ENCODE measurements at regions not wholly inside any gene's neighbourhood (a gene's known extent, or its start where the extent isn't known, plus 50 kb on each side); places are given as distances from the start of the nearest gene placed in this dataset.

DNA sequence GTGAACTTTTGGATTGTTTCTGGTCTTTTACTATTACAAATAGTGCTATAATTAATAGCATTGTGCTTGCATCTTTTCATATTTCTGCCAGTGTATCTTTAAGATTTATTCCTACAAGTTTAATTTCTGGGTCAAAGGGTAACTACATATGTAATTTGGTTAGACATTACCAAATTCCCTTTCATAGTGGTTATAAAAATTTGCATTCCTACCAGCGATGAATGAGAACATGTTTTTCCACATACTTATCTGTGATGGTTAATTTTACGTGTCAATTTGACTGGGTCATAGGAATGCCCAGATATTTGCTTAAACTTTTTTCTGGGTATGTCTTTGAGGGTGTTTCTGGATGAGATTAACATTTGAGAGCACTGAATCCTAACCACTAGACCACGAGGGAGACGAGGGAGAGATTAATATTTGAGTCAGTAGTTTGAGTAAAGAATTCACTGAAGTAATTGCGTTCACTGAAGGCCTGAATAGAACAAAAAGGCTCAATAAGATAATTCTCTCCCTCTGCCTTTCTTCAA lies 132.3 kb upstream of the NEO1 start:
- no peaks in the 10 kb centered on the region for H3K36me3 ChIP-seq
- intact Hi-C loops (cut with DNase I): no loop called here
- no peaks in the 10 kb centered on the region for H3K27me3 ChIP-seq
- H3K4me3 ChIP-seq: no peak overlapping the region
- no peak overlapping the region for H3K27ac ChIP-seq
- ATAC-seq: no peak
- H3K9me3 ChIP-seq: no peaks in the 10 kb centered on the region
- H3K4me1 ChIP-seq: no peaks in the 10 kb centered on the region
- TF ChIP-seq, protein P1, sequence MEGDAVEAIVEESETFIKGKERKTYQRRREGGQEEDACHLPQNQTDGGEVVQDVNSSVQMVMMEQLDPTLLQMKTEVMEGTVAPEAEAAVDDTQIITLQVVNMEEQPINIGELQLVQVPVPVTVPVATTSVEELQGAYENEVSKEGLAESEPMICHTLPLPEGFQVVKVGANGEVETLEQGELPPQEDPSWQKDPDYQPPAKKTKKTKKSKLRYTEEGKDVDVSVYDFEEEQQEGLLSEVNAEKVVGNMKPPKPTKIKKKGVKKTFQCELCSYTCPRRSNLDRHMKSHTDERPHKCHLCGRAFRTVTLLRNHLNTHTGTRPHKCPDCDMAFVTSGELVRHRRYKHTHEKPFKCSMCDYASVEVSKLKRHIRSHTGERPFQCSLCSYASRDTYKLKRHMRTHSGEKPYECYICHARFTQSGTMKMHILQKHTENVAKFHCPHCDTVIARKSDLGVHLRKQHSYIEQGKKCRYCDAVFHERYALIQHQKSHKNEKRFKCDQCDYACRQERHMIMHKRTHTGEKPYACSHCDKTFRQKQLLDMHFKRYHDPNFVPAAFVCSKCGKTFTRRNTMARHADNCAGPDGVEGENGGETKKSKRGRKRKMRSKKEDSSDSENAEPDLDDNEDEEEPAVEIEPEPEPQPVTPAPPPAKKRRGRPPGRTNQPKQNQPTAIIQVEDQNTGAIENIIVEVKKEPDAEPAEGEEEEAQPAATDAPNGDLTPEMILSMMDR (IDR thresholded peaks at IDR 0.05): no peak
- DNase-seq: no peak

DNA sequence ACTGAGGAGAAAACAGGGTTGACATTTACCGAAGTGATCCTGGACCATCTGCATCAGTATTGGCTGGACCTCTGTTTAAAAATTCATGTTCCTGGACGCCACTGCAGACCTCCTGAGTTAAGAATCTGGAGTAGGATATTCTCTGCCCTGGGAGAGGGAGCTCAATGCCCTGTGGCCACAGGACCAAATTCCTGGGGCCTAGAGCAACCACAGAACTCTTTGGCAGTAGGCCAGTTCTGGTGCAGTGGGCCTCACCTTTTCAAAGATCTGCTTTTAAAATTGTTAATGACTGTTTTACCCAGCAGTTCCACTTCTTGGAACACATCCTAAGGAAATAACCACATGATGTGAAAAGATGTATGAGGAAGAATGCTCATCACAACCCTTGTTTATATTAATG lies 133.3 kb upstream of the ADPGK start:
- H3K27me3 ChIP-seq: no peaks in the 10 kb centered on the region
- no peak for ATAC-seq
- H3K4me1 ChIP-seq: no peaks in the 10 kb centered on the region
- intact Hi-C loops (cut with DNase I): no loop called here
- no peak for DNase-seq
- H3K4me3 ChIP-seq: no peak overlapping the region
- H3K27ac ChIP-seq: no peak overlapping the region
- no peaks in the 10 kb centered on the region for H3K9me3 ChIP-seq
- TF ChIP-seq, protein P1 (IDR thresholded peaks at IDR 0.05): no peak
- no peaks in the 10 kb centered on the region for H3K36me3 ChIP-seq

DNA sequence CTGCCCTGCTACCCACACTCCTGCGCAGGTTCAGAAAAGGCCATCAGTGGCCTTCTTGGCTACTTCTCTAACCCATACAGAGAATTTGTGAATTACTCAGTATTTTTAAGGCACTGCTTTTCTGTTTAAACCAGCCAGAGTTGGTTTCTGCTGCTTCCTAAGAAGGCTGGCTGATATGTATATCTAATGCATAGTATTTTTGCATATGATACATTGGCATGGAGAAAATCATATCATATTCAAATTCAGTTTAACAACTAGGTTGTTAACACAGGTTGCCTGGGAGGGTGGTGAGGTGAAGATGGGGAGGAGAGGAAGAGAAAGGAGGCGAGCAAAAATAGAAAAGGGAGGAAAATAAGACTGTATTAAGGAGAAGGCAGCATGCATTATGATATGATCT lies 132.8 kb upstream of the ADPGK start:
- no peak for ATAC-seq
- no peak for DNase-seq
- no peaks in the 10 kb centered on the region for H3K27me3 ChIP-seq
- no peak overlapping the region for H3K4me3 ChIP-seq
- no peaks in the 10 kb centered on the region for H3K9me3 ChIP-seq
- TF ChIP-seq, protein P1 (IDR thresholded peaks at IDR 0.05): no peak
- no peaks in the 10 kb centered on the region for H3K36me3 ChIP-seq
- H3K27ac ChIP-seq: no peak overlapping the region
- intact Hi-C loops (cut with DNase I): no loop called here
- H3K4me1 ChIP-seq: no peaks in the 10 kb centered on the region

DNA sequence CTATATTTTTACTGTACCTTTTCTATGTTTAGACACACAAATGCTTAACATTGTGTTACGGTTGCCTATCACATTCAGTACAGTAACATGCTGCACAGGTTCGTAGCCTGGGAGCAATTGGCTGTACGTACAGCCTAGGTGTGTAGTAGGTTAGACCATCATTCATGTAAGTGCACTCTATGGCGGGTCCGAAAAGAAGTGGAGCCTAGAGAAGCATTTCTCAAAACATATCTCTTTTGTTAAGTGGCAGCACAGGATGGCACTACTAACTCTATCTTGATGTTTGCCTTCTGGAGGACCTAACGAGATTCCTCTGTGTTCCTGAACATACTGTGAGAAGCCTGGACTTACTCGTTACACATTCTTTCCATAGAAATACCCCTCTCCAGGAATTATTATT lies 132.3 kb upstream of the ADPGK start:
- Histone ChIP-seq H3K9me3 (no peaks in the 10 kb centered on the region), H3K27ac (no peak overlapping the region), H3K36me3 (no peaks in the 10 kb centered on the region), H3K4me3 (no peak overlapping the region), H3K27me3 (no peaks in the 10 kb centered on the region), H3K4me1 (no peaks in the 10 kb centered on the region)
- TF ChIP-seq, protein P1 (IDR thresholded peaks at IDR 0.05): no peak
- DNase-seq: no peak
- ATAC-seq: no peak
- intact Hi-C loops (cut with DNase I): no loop called here

DNA sequence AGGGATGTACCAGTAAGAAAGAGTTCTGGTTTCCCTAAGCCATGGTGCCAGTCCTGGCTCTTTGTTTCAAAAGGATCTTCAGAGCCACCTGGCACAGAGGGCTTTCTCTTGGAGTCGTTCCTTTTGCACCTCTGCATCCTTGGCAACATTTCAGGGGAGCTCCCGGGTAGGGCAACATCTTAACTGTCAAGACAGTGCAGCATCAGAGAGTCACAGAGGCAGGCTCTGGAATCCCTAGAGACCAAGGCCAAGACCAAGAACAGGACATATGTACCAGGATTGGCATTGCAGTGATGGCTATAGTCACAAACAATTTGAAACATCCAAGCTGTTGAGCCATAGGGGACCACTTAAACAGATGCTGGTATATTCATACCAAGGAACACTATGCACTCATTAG lies 129.4 kb upstream of the ADPGK start:
- TF ChIP-seq, protein P1 (IDR thresholded peaks at IDR 0.05): no peak
- no peaks in the 10 kb centered on the region for H3K36me3 ChIP-seq
- H3K4me3 ChIP-seq: no peak overlapping the region
- no peaks in the 10 kb centered on the region for H3K4me1 ChIP-seq
- H3K27me3 ChIP-seq: no peaks in the 10 kb centered on the region
- no peaks in the 10 kb centered on the region for H3K9me3 ChIP-seq
- ATAC-seq: no peak
- H3K27ac ChIP-seq: no peak overlapping the region
- no peak for DNase-seq
- intact Hi-C loops (cut with DNase I): no loop called here
